Right ventricle myocardium superior (tissue), 1 donor: ENCODE measurements at regions not wholly inside any gene's neighbourhood (a gene's known extent, or its start where the extent isn't known, plus 50 kb on each side); places are given as distances from the start of the nearest gene placed in this dataset.
"Not testable (repeated sequence)": the region's sequence is repeated elsewhere in the genome, so short reads cannot be mapped to it uniquely, and the experiment has no call there.

Experiments used
- ATAC-seq: fragments of 200-7000 bp; cut with Tn5 transposase; one replicate; pipeline ENCODE4 v1.9.1; 2020; ENCODE audit warnings: mild to moderate bottlenecking; ENCODE audit not compliant: poor library complexity
- DNase-seq: peaks from one replicate; pipeline ENCODE4 v3.0.0-alpha.2; 2020
- intact Hi-C: fragments of 100-400 bp; cut with DNase I; formaldehyde crosslinking; loops from one replicate; pipeline ENCODE4 v1.11.2; 2022
- donor health status: DM: no; HTN: yes; CAD: no; lungs with severe emphysema.

- ATAC-seq (no peak), DNase-seq (no peak)
- intact Hi-C loops: no loop called here
These were observed 87.0 kb downstream of the SLC25A47 start for GRCh38 chr14:100410056-100410565.

- DNase-seq (no peak), ATAC-seq (no peak)
- intact Hi-C loops: no loop called here
These were observed 90.6 kb downstream of the SLC25A47 start for GRCh38 chr14:100413699-100414098.

- ATAC-seq (no peak), DNase-seq (no peak)
- intact Hi-C loops: no loop called here
These were observed 92.1 kb downstream of the SLC25A47 start for GRCh38 chr14:100415226-100415625.

GRCh38 chr14:100416081-100416680 is 93.0 kb downstream of the SLC25A47 start:
- no peak for ATAC-seq

GRCh38 chr14:100416921-100417860 is 94.1 kb downstream of the SLC25A47 start:
- DNase-seq (no peak), ATAC-seq (peak; percentile 78)
- intact Hi-C loops: no loop called here

More at GRCh38 chr14:100416081-100416680, 93.0 kb downstream of the SLC25A47 start:
- intact Hi-C loops: no loop called here
- no peak for DNase-seq

- no peak for DNase-seq
- intact Hi-C loops: no loop called here
These were observed 96.7 kb downstream of the SLC25A47 start for GRCh38 chr14:100419856-100420255.

GRCh38 chr14:100421756-100422470 is 98.8 kb downstream of the SLC25A47 start:
- no peak for DNase-seq
- ATAC-seq: no peak
- intact Hi-C loops: no loop called here

More at GRCh38 chr14:100419856-100420255, 96.7 kb downstream of the SLC25A47 start:
- no peak for ATAC-seq

GRCh38 chr14:100422556-100423316 is 99.6 kb downstream of the SLC25A47 start:
- intact Hi-C loops: no loop called here
- ATAC-seq (no peak), DNase-seq (no peak)

GRCh38 chr14:100423317-100424010 is 100.3 kb downstream of the SLC25A47 start:
- DNase-seq (no peak), ATAC-seq (no peak)
- intact Hi-C loops: no loop called here

GRCh38 chr14:100424504-100425428 is 101.6 kb downstream of the SLC25A47 start:
- intact Hi-C loops: no loop called here
- DNase-seq: no peak
- peak; percentile 38 for ATAC-seq

GRCh38 chr14:100425429-100425827 is 102.3 kb downstream of the SLC25A47 start:
- intact Hi-C loops: no loop called here
- peak; percentile 34 for ATAC-seq
- no peak for DNase-seq

GRCh38 chr14:100426314-100426713 is 103.2 kb downstream of the SLC25A47 start:
- no peak for DNase-seq
- ATAC-seq: no peak
- intact Hi-C loops: no loop called here

- intact Hi-C loops: no loop called here
- ATAC-seq (no peak), DNase-seq (no peak)
These were observed 104.0 kb downstream of the SLC25A47 start for GRCh38 chr14:100427166-100427565.

GRCh38 chr14:100428727-100429126 is 105.6 kb downstream of the SLC25A47 start:
- DNase-seq: no peak
- no peak for ATAC-seq
- intact Hi-C loops: no loop called here

GRCh38 chr14:100429537-100429936 is 106.4 kb downstream of the SLC25A47 start:
- ATAC-seq (no peak), DNase-seq (no peak)
- intact Hi-C loops: no loop called here

- ATAC-seq (no peak), DNase-seq (no peak)
- intact Hi-C loops: no loop called here
These were observed 107.4 kb downstream of the SLC25A47 start for GRCh38 chr14:100430571-100430970.

- ATAC-seq, intact Hi-C loops, DNase-seq: not testable (repeated sequence)
These were observed 108.3 kb downstream of the SLC25A47 start for GRCh38 chr14:100431461-100431860.
